ENCODE measurements at regions not wholly inside any gene's neighbourhood (a gene's known extent, or its start where the extent isn't known, plus 50 kb on each side); places are given as distances from the start of the nearest gene placed in this dataset.
A peak's percentile ranks its signal among the peaks of the same experiment; 100 is the strongest.

- intact Hi-C loops (cut with DNase I): no loop called here
- TF ChIP-seq POLR2A (IDR thresholded peaks at IDR 0.05; ENCODE audit: low read depth): no peak
- TF ChIP-seq, protein P1, sequence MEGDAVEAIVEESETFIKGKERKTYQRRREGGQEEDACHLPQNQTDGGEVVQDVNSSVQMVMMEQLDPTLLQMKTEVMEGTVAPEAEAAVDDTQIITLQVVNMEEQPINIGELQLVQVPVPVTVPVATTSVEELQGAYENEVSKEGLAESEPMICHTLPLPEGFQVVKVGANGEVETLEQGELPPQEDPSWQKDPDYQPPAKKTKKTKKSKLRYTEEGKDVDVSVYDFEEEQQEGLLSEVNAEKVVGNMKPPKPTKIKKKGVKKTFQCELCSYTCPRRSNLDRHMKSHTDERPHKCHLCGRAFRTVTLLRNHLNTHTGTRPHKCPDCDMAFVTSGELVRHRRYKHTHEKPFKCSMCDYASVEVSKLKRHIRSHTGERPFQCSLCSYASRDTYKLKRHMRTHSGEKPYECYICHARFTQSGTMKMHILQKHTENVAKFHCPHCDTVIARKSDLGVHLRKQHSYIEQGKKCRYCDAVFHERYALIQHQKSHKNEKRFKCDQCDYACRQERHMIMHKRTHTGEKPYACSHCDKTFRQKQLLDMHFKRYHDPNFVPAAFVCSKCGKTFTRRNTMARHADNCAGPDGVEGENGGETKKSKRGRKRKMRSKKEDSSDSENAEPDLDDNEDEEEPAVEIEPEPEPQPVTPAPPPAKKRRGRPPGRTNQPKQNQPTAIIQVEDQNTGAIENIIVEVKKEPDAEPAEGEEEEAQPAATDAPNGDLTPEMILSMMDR (IDR thresholded peaks at IDR 0.05): peak in 2 of 3 experiments; percentile 8 to 12
- 90% methylated on average over 2 of the region's 2 CpGs for WGBS
- no peak overlapping the region for H3K4me3 ChIP-seq
- no peaks in the 10 kb centered on the region for H3K4me1 ChIP-seq
- DNase-seq (ENCODE audit: extremely low spot score): no peak
- H3K9me3 ChIP-seq: no peaks in the 10 kb centered on the region
- H3K27me3 ChIP-seq: no peaks in the 10 kb centered on the region
- no peaks in the 10 kb centered on the region for H3K36me3 ChIP-seq
- no peak overlapping the region for H3K27ac ChIP-seq (replicated peaks in 1 of 4)
These were observed 653.6 kb downstream of the NSUN3 start for GRCh38 chr3:94716326-94717018.

- Histone ChIP-seq H3K4me1 (peaks cover 0 to 4% (median 0%) of the 10 kb centered on the region in 4 donors), H3K27me3 (no peaks in the 10 kb centered on the region), H3K9me3 (no peaks in the 10 kb centered on the region), H3K27ac (replicated peaks in 1 of 4) (no peak overlapping the region), H3K36me3 (no peaks in the 10 kb centered on the region), H3K4me3 (no peak overlapping the region)
- TF ChIP-seq, protein P1 (IDR thresholded peaks at IDR 0.05): no peak
- TF ChIP-seq EP300 (IDR thresholded peaks at IDR 0.05) (no peak), POLR2A (IDR thresholded peaks at IDR 0.05; ENCODE audit: low read depth) (no peak), POLR2AphosphoS5 (IDR thresholded peaks at IDR 0.05) (no peak)
- WGBS: 48% methylated on average over 2 of the region's 2 CpGs
- intact Hi-C loops (cut with DNase I): loop anchor here (10.0 kb wide), 1 partner anchor 319 kb away; no protein-coding TSS in a partner anchor
- DNase-seq (ENCODE audit: extremely low spot score): no peak
These were observed 671.3 kb downstream of the NSUN3 start for GRCh38 chr3:94734206-94734605.

DNA sequence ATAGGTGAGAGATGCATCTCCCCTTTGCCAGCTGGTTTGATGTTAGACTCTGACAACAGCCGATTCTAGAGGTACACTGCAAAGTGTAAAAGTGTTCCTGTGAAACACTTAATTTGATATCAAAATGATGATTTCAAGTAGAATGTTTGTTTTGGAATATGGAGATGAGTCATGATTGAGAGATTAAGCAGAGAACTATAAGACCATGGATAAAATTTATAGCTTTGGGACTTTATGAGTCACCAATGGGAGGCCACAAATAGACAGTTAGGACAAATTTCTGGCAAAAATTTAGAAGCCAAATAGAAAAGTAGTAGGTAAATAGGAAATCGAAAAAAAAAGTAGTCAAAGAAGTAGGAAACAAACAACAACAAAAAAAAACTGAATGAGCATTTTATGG, 672.5 kb downstream of the NSUN3 start:
- no peak overlapping the region for H3K27ac ChIP-seq (replicated peaks in 1 of 4)
- H3K9me3 ChIP-seq: no peaks in the 10 kb centered on the region
- peaks cover 0 to 4% (median 0%) of the 10 kb centered on the region in 4 donors for H3K4me1 ChIP-seq
- no peak overlapping the region for H3K4me3 ChIP-seq
- intact Hi-C loops (cut with DNase I): loop anchor here (10.0 kb wide), 1 partner anchor 321 kb away; no protein-coding TSS in a partner anchor
- no peaks in the 10 kb centered on the region for H3K36me3 ChIP-seq
- TF ChIP-seq, protein P1 (IDR thresholded peaks at IDR 0.05): no peak
- no peak for TF ChIP-seq POLR2AphosphoS5 (IDR thresholded peaks at IDR 0.05)
- TF ChIP-seq EP300 (IDR thresholded peaks at IDR 0.05): no peak
- no peak for TF ChIP-seq POLR2A (IDR thresholded peaks at IDR 0.05; ENCODE audit: low read depth)
- DNase-seq (ENCODE audit: extremely low spot score): no peak
- H3K27me3 ChIP-seq: no peaks in the 10 kb centered on the region
- WGBS: 86% methylated on average over 2 of the region's 2 CpGs

DNA sequence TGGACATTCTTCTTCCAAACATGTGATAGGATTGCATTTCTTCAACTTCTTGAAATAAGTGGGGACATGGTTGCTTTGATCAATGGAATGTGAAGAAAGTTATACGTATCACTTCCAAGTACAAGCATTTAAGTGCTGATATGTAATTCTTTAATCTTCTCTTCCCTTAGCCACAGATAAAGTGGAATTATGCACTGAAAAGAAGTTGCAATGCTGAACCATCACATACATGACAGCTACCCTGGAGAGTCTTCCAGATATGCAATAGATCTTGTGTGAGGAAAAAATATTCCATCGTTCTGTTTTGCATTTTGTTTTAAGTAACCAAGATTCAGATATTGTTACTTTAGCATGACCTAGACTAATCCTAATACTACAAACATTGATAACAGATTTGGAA, 674.3 kb downstream of the NSUN3 start:
- DNase-seq (ENCODE audit: extremely low spot score): no peak
- H3K27ac ChIP-seq (replicated peaks in 1 of 4): no peak overlapping the region
- 87% methylated on average over 2 of the region's 2 CpGs for WGBS

DNA sequence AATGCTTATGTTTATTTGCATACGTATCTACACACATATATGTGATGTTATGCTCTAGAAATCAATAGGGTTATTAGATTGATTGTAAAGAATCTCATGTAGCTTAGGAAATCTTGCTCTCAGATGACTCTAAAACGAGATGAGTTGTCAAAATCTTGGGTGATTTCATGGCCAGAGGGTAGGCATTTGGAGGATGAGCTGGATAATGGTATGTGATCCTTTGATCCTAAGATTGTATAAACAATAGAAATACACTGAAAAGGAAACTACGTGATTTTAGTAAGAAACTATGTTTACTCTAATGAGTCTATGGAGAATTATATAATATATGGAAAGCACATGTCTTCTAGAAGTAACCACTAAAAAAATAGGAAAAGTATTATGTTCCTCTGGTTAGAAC, 676.6 kb downstream of the NSUN3 start:
- Histone ChIP-seq H3K36me3 (no peaks in the 10 kb centered on the region), H3K9me3 (no peaks in the 10 kb centered on the region), H3K27ac (replicated peaks in 1 of 4) (no peak overlapping the region), H3K27me3 (no peaks in the 10 kb centered on the region), H3K4me3 (no peak overlapping the region), H3K4me1 (no peaks in the 10 kb centered on the region)
- no peak for DNase-seq (ENCODE audit: extremely low spot score)
- intact Hi-C loops (cut with DNase I): loop anchor here (10.0 kb wide), 1 partner anchor 325 kb away; no protein-coding TSS in a partner anchor
- WGBS: 82% methylated on average over 3 of the region's 3 CpGs
- no peak for TF ChIP-seq EP300 (IDR thresholded peaks at IDR 0.05)
- TF ChIP-seq POLR2A (IDR thresholded peaks at IDR 0.05; ENCODE audit: low read depth): no peak
- TF ChIP-seq POLR2AphosphoS5 (IDR thresholded peaks at IDR 0.05): no peak
- TF ChIP-seq, protein P1 (IDR thresholded peaks at IDR 0.05): no peak

More for the DNA sequence above, 674.3 kb downstream of the NSUN3 start:
- Histone ChIP-seq H3K4me3 (no peak overlapping the region), H3K36me3 (no peaks in the 10 kb centered on the region), H3K27me3 (no peaks in the 10 kb centered on the region), H3K4me1 (peaks cover 0 to 4% (median 0%) of the 10 kb centered on the region in 4 donors), H3K9me3 (no peaks in the 10 kb centered on the region)
- intact Hi-C loops (cut with DNase I): loop anchor here (10.0 kb wide), 1 partner anchor 322 kb away; no protein-coding TSS in a partner anchor
- TF ChIP-seq EP300 (IDR thresholded peaks at IDR 0.05) (no peak), POLR2AphosphoS5 (IDR thresholded peaks at IDR 0.05) (no peak)
